OCI-LY1 (cell line): ENCODE measurements at regions not wholly inside any gene's neighbourhood (a gene's known extent, or its start where the extent isn't known, plus 50 kb on each side); places are given as distances from the start of the nearest gene placed in this dataset.

Source experiments
- EZH2 ChIP-seq: fragments of 200-600 bp; sonication (generic), shearing (Covaris generic); IDR thresholded peaks from 2 replicates; pipeline ENCODE4 v1.8.0; 2017; ENCODE audit warnings: borderline replicate concordance, mixed run types, mild to moderate bottlenecking, antibody characterized with exemption, low read length, moderate library complexity, mixed read lengths
- TF ChIP-seq, protein P1 (sequence below): fragments of 200-600 bp; sonication (generic), shearing (Covaris generic); IDR thresholded peaks from 2 replicates; pipeline ENCODE4 v1.5.1; 2017; ENCODE audit warnings: mild to moderate bottlenecking, antibody characterized with exemption, low read length, moderate library complexity, mixed read lengths

DNA sequence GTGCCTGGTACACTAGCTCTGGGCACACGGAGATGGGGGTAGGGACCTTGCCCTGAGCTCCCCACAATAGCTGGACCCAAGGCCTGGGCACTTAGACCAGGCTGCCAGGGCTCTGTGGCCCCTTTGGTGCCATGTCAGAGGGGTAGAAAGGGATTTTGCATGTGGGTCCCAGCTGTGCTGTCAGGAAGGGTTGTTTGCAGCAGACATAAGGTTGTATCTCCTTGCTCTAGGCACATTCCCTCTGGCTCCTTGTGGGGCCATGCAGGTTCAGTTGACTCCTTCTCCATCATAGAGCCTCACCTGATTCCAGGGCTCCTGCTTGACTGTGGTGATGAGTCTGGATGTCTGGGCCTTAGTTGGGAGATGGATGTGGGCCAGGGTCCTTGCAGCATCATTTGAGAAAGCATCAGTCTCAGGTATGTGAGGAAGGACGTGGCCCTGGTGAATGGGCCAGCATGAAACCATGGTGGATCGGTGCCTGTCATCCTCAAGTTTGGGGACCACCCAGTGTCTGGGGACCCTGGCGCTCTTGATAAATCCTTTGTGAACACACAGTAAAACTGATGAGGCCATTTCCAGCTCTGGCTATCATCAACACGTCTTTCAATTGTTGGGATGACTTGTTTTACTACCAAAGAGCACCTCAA, 461.9 kb upstream of the HS6ST1 start:
- TF ChIP-seq, protein P1, sequence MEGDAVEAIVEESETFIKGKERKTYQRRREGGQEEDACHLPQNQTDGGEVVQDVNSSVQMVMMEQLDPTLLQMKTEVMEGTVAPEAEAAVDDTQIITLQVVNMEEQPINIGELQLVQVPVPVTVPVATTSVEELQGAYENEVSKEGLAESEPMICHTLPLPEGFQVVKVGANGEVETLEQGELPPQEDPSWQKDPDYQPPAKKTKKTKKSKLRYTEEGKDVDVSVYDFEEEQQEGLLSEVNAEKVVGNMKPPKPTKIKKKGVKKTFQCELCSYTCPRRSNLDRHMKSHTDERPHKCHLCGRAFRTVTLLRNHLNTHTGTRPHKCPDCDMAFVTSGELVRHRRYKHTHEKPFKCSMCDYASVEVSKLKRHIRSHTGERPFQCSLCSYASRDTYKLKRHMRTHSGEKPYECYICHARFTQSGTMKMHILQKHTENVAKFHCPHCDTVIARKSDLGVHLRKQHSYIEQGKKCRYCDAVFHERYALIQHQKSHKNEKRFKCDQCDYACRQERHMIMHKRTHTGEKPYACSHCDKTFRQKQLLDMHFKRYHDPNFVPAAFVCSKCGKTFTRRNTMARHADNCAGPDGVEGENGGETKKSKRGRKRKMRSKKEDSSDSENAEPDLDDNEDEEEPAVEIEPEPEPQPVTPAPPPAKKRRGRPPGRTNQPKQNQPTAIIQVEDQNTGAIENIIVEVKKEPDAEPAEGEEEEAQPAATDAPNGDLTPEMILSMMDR: no peak
- TF ChIP-seq EZH2: no peak
